Keratinocyte (primary cell): ENCODE measurements at regions not wholly inside any gene's neighbourhood (a gene's known extent, or its start where the extent isn't known, plus 50 kb on each side); places are given as distances from the start of the nearest gene placed in this dataset.
A peak's percentile ranks its signal among the peaks of the same experiment; 100 is the strongest.

Source experiments
- DNase-seq: peaks from one replicate; pipeline ENCODE4 v3.0.0-alpha.2; 2011; ENCODE audit warnings: low read depth, missing footprints, low spot score
- FAIRE-seq: peaks from 2 replicates; lab custom pipeline; 2011; peaks lifted over from hg19 to GRCh38; lab: Jason Lieb, UNC
- H2AFZ ChIP-seq: 2 replicates; pipeline ENCODE4 v1.6.0; 2012; ENCODE audit warnings: low read length, control low read depth, inconsistent platforms; ENCODE audit not compliant: control insufficient read depth
- H3K27ac ChIP-seq: 2 replicates; pipeline ENCODE4 v1.5.1; 2011; ENCODE audit warnings: low read length; ENCODE audit not compliant: control insufficient read depth, insufficient read depth
- H3K27me3 ChIP-seq: 3 replicates; pipeline ENCODE4 v1.6.0; 2011; ENCODE audit warnings: low read length; ENCODE audit not compliant: control insufficient read depth, insufficient read depth; ENCODE audit errors: extremely low read depth
- H3K36me3 ChIP-seq, 2 experiments: 2 replicates in 1 of 2; 3 replicates in 1 of 2; pipeline ENCODE4 v1.5.1; 2011; ENCODE audit warnings: low read length in 2 of 2, mild to moderate bottlenecking in 1 of 2; ENCODE audit not compliant: control insufficient read depth in 2 of 2, insufficient read depth in 2 of 2; ENCODE audit errors: extremely low read depth in 1 of 2
- H3K4me1 ChIP-seq: 3 replicates; pipeline ENCODE4 v1.5.1; 2011; ENCODE audit warnings: low read length; ENCODE audit not compliant: control insufficient read depth, insufficient read depth; ENCODE audit errors: extremely low read depth
- H3K4me2 ChIP-seq: 3 replicates; pipeline ENCODE4 v1.6.0; 2011; ENCODE audit warnings: low read depth, low read length; ENCODE audit not compliant: control insufficient read depth, insufficient read depth; ENCODE audit errors: extremely low read depth
- H3K4me3 ChIP-seq, 3 experiments: fragments of 200-600 bp in 1 of 3; sonication (generic) in 1 of 3; 2 replicates in 2 of 3; 3 replicates in 1 of 3; pipeline ENCODE4 v1.5.1; 2011 to 2016; ENCODE audit warnings: low read length in 3 of 3, mild to moderate bottlenecking in 3 of 3, control low read depth in 2 of 3, inconsistent platforms in 1 of 3, low read depth in 1 of 3, mixed read lengths in 1 of 3, mixed run types in 1 of 3, moderate library complexity in 1 of 3; ENCODE audit not compliant: control insufficient read depth in 2 of 3, insufficient read depth in 2 of 3; ENCODE audit errors: extremely low read depth in 1 of 3
- H3K79me2 ChIP-seq: 2 replicates; pipeline ENCODE4 v1.6.0; 2012; ENCODE audit warnings: low read length; ENCODE audit not compliant: control insufficient read depth, insufficient read depth
- H3K9ac ChIP-seq: 3 replicates; pipeline ENCODE4 v1.6.0; 2011; ENCODE audit warnings: low read length; ENCODE audit not compliant: control insufficient read depth, insufficient read depth; ENCODE audit errors: extremely low read depth
- H3K9me1 ChIP-seq: 3 replicates; pipeline ENCODE4 v1.6.0; 2011; ENCODE audit warnings: low read length; ENCODE audit not compliant: control insufficient read depth, insufficient read depth; ENCODE audit errors: extremely low read depth
- H3K9me3 ChIP-seq: 2 replicates; pipeline ENCODE4 v1.5.1; 2012; ENCODE audit warnings: low read depth, low read length; ENCODE audit not compliant: control insufficient read depth
- H4K20me1 ChIP-seq: 3 replicates; pipeline ENCODE4 v1.6.0; 2011; ENCODE audit warnings: low read length; ENCODE audit not compliant: control insufficient read depth, insufficient read depth; ENCODE audit errors: extremely low read depth
- CTCF ChIP-seq, 3 experiments: IDR thresholded peaks in 1 of 3; conservative IDR thresholded peaks in 1 of 3; optimal IDR thresholded peaks in 1 of 3; 2 replicates in 2 of 3; 3 replicates in 1 of 3; pipeline versions ENCODE3 to v1.5.1; 2011; ENCODE audit warnings: low read length in 3 of 3, mild to moderate bottlenecking in 3 of 3, moderate library complexity in 2 of 3, control low read depth in 1 of 3, inconsistent platforms in 1 of 3; ENCODE audit not compliant: insufficient read depth in 2 of 3; ENCODE audit errors: extremely low read depth in 1 of 3
- EZH2 ChIP-seq: IDR thresholded peaks from one replicate; pipeline ENCODE4 v1.6.1; 2012; ENCODE audit warnings: inconsistent platforms, mild to moderate bottlenecking, low read length, moderate library complexity
- dilution Hi-C: fragments of 300-500 bp; cut with MboI; formaldehyde crosslinking; loops from one replicate; pipeline ENCODE4 v1.7.0; 2020; ENCODE audit warnings: low sequenced_read_pairs; ENCODE audit not compliant: extremely low pct_ligation_motif_present

GRCh38 chr14:82366803-82367202 is 833.1 kb upstream of the SEL1L start:
- Histone ChIP-seq H3K4me1 (no peaks in the 10 kb centered on the region), H3K9me1 (no peaks in the 10 kb centered on the region), H3K9ac (no peak overlapping the region), H3K4me2 (no peak overlapping the region), H4K20me1 (no peaks in the 10 kb centered on the region), H3K9me3 (no peaks in the 10 kb centered on the region), H3K4me3 (no peak overlapping the region), H3K27me3 (no peaks in the 10 kb centered on the region), H3K36me3 (no peaks in the 10 kb centered on the region), H3K79me2 (no peaks in the 10 kb centered on the region), H2AFZ (no peak overlapping the region), H3K27ac (no peak overlapping the region)
- DNase-seq (no peak), FAIRE-seq (no peak)
- TF ChIP-seq EZH2 (no peak), CTCF (optimal IDR thresholded peaks at IDR 0.05 in 1 of 3, IDR thresholded peaks at IDR 0.05 in 1 of 3, conservative IDR thresholded peaks at IDR 0.05 in 1 of 3; ENCODE audit: extremely low read depth in 1 of 3, insufficient read depth in 2 of 3, low read length in 3 of 3) (peak in 1 of 3 experiments; percentile 8)
- dilution Hi-C loops: no loop called here

- TF ChIP-seq EZH2 (no peak), CTCF (optimal IDR thresholded peaks at IDR 0.05 in 1 of 3, IDR thresholded peaks at IDR 0.05 in 1 of 3, conservative IDR thresholded peaks at IDR 0.05 in 1 of 3; ENCODE audit: extremely low read depth in 1 of 3, insufficient read depth in 2 of 3, low read length in 3 of 3) (no peak)
- no peak for FAIRE-seq
- DNase-seq: no peak
- Histone ChIP-seq H3K4me2 (no peak overlapping the region), H3K9me1 (no peaks in the 10 kb centered on the region), H3K4me1 (no peaks in the 10 kb centered on the region), H4K20me1 (no peaks in the 10 kb centered on the region), H3K79me2 (no peaks in the 10 kb centered on the region), H3K27ac (no peak overlapping the region), H3K9ac (no peak overlapping the region), H2AFZ (no peak overlapping the region), H3K36me3 (no peaks in the 10 kb centered on the region), H3K9me3 (no peaks in the 10 kb centered on the region), H3K27me3 (no peaks in the 10 kb centered on the region), H3K4me3 (no peak overlapping the region)
- dilution Hi-C loops: no loop called here
Measured at GRCh38 chr14:82379291-82379690, 845.6 kb upstream of the SEL1L start.
